Thoracic aorta (tissue), 2 donors: ENCODE measurements at regions not wholly inside any gene's neighbourhood (a gene's known extent, or its start where the extent isn't known, plus 50 kb on each side); places are given as distances from the start of the nearest gene placed in this dataset.

Experiments used
- ATAC-seq: fragments of 150-250 bp; one replicate; pipeline ENCODE4 v1.8.0; 2017; ENCODE audit warnings: low read depth; ENCODE audit not compliant: insufficient number of reproducible peaks, low FRiP score
- DNase-seq: peaks from one replicate; pipeline ENCODE4 v3.0.0-alpha.2; 2020; ENCODE audit warnings: low spot score
- H3K27ac ChIP-seq, 2 donors: fragments of 200-600 bp; sonication (generic); 1 replicate in 1 of 2; 2 replicates in 1 of 2; pipeline ENCODE4 v1.5.1; 2016; ENCODE audit warnings: mild to moderate bottlenecking in 2 of 2, moderate library complexity in 2 of 2
- H3K27me3 ChIP-seq: fragments of 200-600 bp; sonication (generic); replicated peaks from 2 replicates; pipeline ENCODE4 v1.6.0; 2016; ENCODE audit warnings: mild to moderate bottlenecking; ENCODE audit not compliant: insufficient read depth
- H3K36me3 ChIP-seq: fragments of 200-600 bp; sonication (generic); one replicate; pipeline ENCODE4 v1.5.1; 2016
- H3K4me1 ChIP-seq, 2 donors: fragments of 200-600 bp; sonication (generic); 1 replicate in 1 of 2; 2 replicates in 1 of 2; pipeline versions ENCODE4 v1.5.1 to v1.6.0; 2016; ENCODE audit warnings: low read depth in 2 of 2, mild to moderate bottlenecking in 1 of 2; ENCODE audit not compliant: control insufficient read depth in 1 of 2
- H3K4me3 ChIP-seq: fragments of 200-600 bp; sonication (generic); 2 replicates; pipeline ENCODE4 v1.5.1; 2016; ENCODE audit warnings: mild to moderate bottlenecking
- H3K9me3 ChIP-seq: fragments of 200-600 bp; sonication (generic); 2 replicates; pipeline ENCODE4 v1.5.1; 2016
- TF ChIP-seq, protein P1 (sequence below): fragments of 200-600 bp; sonication (generic); IDR thresholded peaks from one replicate; pipeline ENCODE4 v1.5.1; 2019; ENCODE audit warnings: antibody characterized with exemption

DNA sequence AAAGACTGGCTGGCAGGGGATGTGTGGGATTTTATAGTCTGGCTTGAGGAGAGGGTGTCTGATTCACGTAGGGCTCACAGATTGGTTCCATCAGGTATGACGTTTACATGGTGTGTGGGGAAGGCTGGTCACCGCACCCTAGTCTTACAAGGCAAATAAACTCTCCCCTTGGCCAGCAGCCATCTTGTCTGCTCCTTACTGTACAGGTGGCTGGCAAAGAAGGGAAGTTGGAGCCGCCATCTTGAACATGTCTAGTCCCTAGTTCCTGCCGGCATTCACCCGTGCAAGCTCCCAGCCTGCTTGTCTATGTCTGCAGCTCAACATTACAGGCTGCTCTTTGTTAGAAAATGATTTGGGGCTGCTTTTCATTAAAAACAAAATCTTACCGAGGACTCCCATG lies 97.6 kb downstream of the RAMP3 start:
- H3K4me1 ChIP-seq = no peaks in the 10 kb centered on the region
- no peaks in the 10 kb centered on the region for H3K27me3 ChIP-seq
- DNase-seq (no peak), ATAC-seq (no peak)
- H3K9me3 ChIP-seq = no peaks in the 10 kb centered on the region
- no peak overlapping the region for H3K27ac ChIP-seq
- no peaks in the 10 kb centered on the region for H3K36me3 ChIP-seq
- no peak overlapping the region for H3K4me3 ChIP-seq
- TF ChIP-seq, protein P1, sequence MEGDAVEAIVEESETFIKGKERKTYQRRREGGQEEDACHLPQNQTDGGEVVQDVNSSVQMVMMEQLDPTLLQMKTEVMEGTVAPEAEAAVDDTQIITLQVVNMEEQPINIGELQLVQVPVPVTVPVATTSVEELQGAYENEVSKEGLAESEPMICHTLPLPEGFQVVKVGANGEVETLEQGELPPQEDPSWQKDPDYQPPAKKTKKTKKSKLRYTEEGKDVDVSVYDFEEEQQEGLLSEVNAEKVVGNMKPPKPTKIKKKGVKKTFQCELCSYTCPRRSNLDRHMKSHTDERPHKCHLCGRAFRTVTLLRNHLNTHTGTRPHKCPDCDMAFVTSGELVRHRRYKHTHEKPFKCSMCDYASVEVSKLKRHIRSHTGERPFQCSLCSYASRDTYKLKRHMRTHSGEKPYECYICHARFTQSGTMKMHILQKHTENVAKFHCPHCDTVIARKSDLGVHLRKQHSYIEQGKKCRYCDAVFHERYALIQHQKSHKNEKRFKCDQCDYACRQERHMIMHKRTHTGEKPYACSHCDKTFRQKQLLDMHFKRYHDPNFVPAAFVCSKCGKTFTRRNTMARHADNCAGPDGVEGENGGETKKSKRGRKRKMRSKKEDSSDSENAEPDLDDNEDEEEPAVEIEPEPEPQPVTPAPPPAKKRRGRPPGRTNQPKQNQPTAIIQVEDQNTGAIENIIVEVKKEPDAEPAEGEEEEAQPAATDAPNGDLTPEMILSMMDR = no peak

DNA sequence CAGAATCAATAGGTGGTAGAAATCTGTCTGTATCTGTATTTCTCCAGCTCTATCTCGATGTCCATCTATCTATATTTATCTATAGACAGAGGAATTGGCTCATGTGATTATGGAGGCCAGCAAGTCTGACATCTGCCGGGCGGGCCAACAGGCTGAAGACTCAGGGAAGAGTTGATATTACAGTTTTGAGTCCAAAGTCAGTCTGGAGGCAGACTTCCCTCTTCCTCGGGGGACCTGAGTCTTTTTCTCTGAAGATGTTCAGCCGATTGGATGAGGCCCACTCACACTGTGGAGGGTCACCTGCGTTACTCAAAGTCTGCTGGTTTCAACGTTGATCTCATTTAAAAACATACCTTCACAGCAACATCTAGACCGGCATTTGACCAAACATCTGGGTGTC lies 98.7 kb downstream of the RAMP3 start:
- H3K4me3 ChIP-seq = no peak overlapping the region
- TF ChIP-seq, protein P1 = no peak
- no peaks in the 10 kb centered on the region for H3K9me3 ChIP-seq
- no peak for DNase-seq
- no peak for ATAC-seq
- no peaks in the 10 kb centered on the region for H3K27me3 ChIP-seq
- no peak overlapping the region for H3K27ac ChIP-seq
- H3K4me1 ChIP-seq = no peaks in the 10 kb centered on the region
- no peaks in the 10 kb centered on the region for H3K36me3 ChIP-seq

DNA sequence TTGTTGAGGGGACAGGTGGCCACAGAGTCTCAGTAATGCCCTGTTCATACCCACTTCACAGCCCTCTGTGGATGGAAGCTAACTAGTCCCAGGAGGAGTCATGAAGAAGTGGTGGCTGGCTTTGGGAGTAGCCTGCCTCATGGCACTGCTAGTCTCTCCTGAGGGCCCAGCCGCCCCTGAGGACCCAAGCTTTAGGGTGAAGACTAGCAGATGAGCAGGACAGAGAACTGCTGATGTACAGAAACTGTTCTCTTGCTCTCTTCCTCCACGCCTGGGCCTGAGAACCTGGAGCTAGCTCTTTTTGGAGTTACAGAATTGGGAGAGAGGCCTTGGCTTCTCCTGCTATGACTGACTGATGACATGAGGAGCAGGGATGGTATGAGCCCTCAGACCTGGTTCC lies 99.2 kb downstream of the RAMP3 start:
- Histone ChIP-seq H3K27me3 (no peaks in the 10 kb centered on the region), H3K36me3 (no peaks in the 10 kb centered on the region), H3K4me1 (no peaks in the 10 kb centered on the region), H3K27ac (no peak overlapping the region), H3K4me3 (no peak overlapping the region), H3K9me3 (no peaks in the 10 kb centered on the region)
- DNase-seq (no peak), ATAC-seq (no peak)
- TF ChIP-seq, protein P1 = no peak

- Histone ChIP-seq H3K27ac (no peak overlapping the region), H3K4me3 (no peak overlapping the region), H3K4me1 (no peaks in the 10 kb centered on the region), H3K9me3 (no peaks in the 10 kb centered on the region), H3K27me3 (no peaks in the 10 kb centered on the region), H3K36me3 (no peaks in the 10 kb centered on the region)
- no peak for ATAC-seq
- TF ChIP-seq, protein P1 = no peak
- DNase-seq = no peak
Measured at GRCh38 chr7:45257284-45257683, 99.7 kb downstream of the RAMP3 start.

DNA sequence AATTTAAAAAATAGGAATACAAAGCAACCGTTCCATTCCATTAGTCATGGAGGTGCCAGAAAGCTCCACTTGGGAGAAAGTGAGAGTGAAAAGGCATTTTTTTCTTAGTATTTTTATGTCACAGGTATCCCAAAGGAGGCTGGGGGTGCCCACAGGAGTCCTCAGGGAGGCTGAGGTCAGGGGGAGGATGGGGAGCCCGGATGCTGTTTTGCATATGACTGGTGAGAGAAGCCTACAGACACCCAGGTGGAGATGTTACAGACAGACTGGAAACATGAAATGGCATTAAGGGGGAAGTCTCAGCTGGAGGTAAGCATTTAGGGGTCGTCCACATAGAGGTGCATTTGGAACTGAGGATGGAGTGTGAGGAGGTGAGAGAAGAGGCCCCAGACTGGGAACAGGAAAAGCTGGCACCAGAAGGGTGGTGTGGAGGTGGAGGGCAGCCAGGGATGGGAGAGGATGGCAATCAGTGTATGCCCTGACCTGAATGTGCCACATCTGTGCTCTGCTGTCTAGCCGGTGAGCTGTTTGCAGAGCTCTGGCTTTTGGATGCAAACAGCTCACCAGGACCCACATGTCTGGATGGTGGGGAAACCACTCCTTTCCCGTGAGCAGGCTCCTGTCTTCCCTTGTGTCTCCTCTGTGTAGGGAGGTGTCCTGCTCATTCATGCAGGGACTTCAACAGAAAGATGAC lies 101.1 kb downstream of the RAMP3 start:
- Histone ChIP-seq H3K27ac (no peak overlapping the region), H3K4me1 (no peaks in the 10 kb centered on the region), H3K27me3 (no peaks in the 10 kb centered on the region), H3K4me3 (no peak overlapping the region), H3K9me3 (no peaks in the 10 kb centered on the region), H3K36me3 (no peaks in the 10 kb centered on the region)
- DNase-seq (no peak), ATAC-seq (no peak)
- TF ChIP-seq, protein P1 = no peak
